ENCODE measurements at regions not wholly inside any gene's neighbourhood (a gene's known extent, or its start where the extent isn't known, plus 50 kb on each side); places are given as distances from the start of the nearest gene placed in this dataset.
"Not testable (repeated sequence)": the region's sequence is repeated elsewhere in the genome, so short reads cannot be mapped to it uniquely, and the experiment has no call there.

DNA sequence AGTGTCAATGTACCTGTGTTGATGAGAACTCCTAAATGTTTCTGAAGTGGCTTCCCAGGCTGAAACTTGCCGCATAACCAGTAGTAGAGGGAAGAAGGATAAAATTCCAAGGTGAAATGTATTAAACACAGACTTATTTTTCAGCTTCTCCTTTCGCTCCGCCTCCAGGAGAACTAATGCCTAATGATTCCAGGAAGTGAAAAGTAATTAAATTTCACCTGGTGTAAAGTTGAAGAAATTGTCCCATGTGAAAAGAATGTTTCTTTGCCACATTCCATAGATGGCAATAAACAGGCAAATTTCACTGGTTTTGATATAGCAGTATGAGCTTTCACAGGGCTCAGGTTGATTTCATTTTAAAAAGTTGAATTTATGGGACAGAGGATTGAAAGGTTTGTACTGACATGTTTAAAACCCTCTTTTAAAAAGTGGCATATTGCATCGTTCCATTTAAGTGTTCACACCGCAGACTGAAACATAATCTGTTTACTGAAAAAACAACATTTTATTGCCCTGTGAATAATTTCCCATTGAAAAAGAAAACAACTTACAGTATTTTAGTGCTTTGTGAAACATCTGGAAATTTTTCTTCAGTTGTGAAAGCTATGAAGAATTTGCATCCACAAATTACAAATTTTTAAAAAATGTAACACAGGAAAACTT lies 453.4 kb upstream of the NFE2L3 start:
- no peaks in the 10 kb centered on the region for H3K9me3 ChIP-seq
- ChIA-PET CTCF (no interaction called here), POLR2A (no interaction called here)
- no peaks in the 10 kb centered on the region for H3K36me3 Mint-ChIP-seq
- WGBS (ENCODE audit: insufficient coverage): no CpG with 5 or more reads among the region's 5 CpGs
- no peak overlapping the region for H3K27ac ChIP-seq (ENCODE audit: low read length)
- H3K4me3 Mint-ChIP-seq: no peak overlapping the region
- H3K36me3 ChIP-seq (ENCODE audit: control insufficient read depth in 2 of 2, extremely low read depth in 1 of 2, insufficient read depth in 1 of 2, low read length in 1 of 2): no peaks in the 10 kb centered on the region
- no peaks in the 10 kb centered on the region for H3K27me3 ChIP-seq (replicated peaks in 1 of 2; ENCODE audit: control insufficient read depth in 2 of 2, extremely low read depth in 1 of 2, insufficient read depth in 2 of 2, low read length in 1 of 2)
- peaks cover 4 to 14% of the 10 kb centered on the region in 2 donors for H3K27me3 Mint-ChIP-seq
- DNase-seq: no peak
- H3K27ac Mint-ChIP-seq: no peak overlapping the region
- ATAC-seq (replicated peaks in 1 of 4): no peak
- no peak overlapping the region for H3K4me3 ChIP-seq (ENCODE audit: control insufficient read depth in 1 of 2, extremely low read depth in 1 of 2, low read length in 1 of 2)
- no peaks in the 10 kb centered on the region for H3K4me1 ChIP-seq (ENCODE audit: control insufficient read depth in 1 of 2, extremely low read depth in 1 of 2, insufficient read depth in 2 of 2, low read length in 2 of 2)
- peaks cover 0 to 3% (median 0%) of the 10 kb centered on the region in 3 donors for H3K9me3 Mint-ChIP-seq
- no peaks in the 10 kb centered on the region for H3K4me1 Mint-ChIP-seq

DNA sequence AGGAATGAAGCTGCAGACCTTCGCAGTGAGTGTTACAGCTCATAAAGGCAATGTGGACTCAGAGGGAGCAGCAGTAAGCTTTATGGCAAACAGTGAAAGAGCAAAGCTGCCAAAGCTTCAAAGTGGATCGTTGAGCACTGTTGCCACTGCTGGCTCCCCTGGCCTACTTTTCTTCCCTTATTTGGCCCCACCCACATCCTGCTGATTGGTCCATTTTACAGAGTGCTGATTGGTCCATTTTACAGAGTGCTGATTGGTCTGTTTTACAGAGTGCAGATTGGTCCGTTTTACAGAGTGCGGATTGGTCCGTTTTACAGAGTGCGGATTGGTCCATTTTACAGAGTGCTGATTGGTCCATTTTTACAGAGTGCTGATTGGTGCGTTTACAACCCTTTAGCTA lies 451.9 kb upstream of the NFE2L3 start:
- not testable (repeated sequence) for H3K9me3 Mint-ChIP-seq
- H3K27me3 Mint-ChIP-seq: peaks cover 4 to 14% of the 10 kb centered on the region in 2 donors
- WGBS (ENCODE audit: insufficient coverage): 94% methylated on average over 7 of the region's 7 CpGs

DNA sequence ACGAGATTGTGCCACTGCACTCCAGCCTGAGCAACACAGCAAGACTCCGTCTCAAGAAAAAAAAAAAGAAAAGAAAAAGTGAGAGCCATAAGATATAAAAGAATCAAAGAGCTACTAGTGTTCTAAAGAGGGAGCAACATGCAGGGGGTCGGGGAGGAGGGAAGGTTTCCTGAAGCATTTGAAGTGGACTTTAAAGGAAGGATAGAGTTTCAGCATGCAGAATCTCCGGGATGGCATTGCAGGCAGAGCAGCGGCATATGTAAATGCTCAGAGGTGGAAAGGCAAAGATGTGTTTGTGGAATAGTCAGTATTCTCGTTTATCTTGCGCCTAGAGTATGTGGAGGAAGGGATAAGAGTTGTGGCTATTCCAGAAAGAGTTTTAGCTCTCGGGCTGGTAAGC lies 447.6 kb upstream of the NFE2L3 start:
- POLR2A ChIA-PET: no interaction called here
- CTCF ChIA-PET: no interaction called here
- Histone ChIP-seq H3K4me1 (ENCODE audit: control insufficient read depth in 1 of 2, extremely low read depth in 1 of 2, insufficient read depth in 2 of 2, low read length in 2 of 2) (no peaks in the 10 kb centered on the region), H3K27me3 (replicated peaks in 1 of 2; ENCODE audit: control insufficient read depth in 2 of 2, extremely low read depth in 1 of 2, insufficient read depth in 2 of 2, low read length in 1 of 2) (no peaks in the 10 kb centered on the region), H3K4me3 (ENCODE audit: control insufficient read depth in 1 of 2, extremely low read depth in 1 of 2, low read length in 1 of 2) (no peak overlapping the region), H3K9me3 (no peaks in the 10 kb centered on the region), H3K27ac (ENCODE audit: low read length) (no peak overlapping the region), H3K36me3 (ENCODE audit: control insufficient read depth in 2 of 2, extremely low read depth in 1 of 2, insufficient read depth in 1 of 2, low read length in 1 of 2) (no peaks in the 10 kb centered on the region)
- ATAC-seq (replicated peaks in 1 of 4) (no peak), DNase-seq (no peak)
- WGBS (ENCODE audit: insufficient coverage): 86% methylated on average over 7 of the region's 8 CpGs
- no peaks in the 10 kb centered on the region for H3K4me1 Mint-ChIP-seq
- no peaks in the 10 kb centered on the region for H3K36me3 Mint-ChIP-seq
- H3K27me3 Mint-ChIP-seq: peaks cover 6% of the 10 kb centered on the region in 2 donors
- H3K27ac Mint-ChIP-seq: no peak overlapping the region
- peaks cover 0 to 7% (median 5%) of the 10 kb centered on the region in 3 donors for H3K9me3 Mint-ChIP-seq
- H3K4me3 Mint-ChIP-seq: no peak overlapping the region

More for the DNA sequence above, 451.9 kb upstream of the NFE2L3 start:
- H3K4me1 ChIP-seq (ENCODE audit: control insufficient read depth in 1 of 2, extremely low read depth in 1 of 2, insufficient read depth in 2 of 2, low read length in 2 of 2); ATAC-seq (replicated peaks in 1 of 4); H3K36me3 ChIP-seq (ENCODE audit: control insufficient read depth in 2 of 2, extremely low read depth in 1 of 2, insufficient read depth in 1 of 2, low read length in 1 of 2); H3K4me3 ChIP-seq (ENCODE audit: control insufficient read depth in 1 of 2, extremely low read depth in 1 of 2, low read length in 1 of 2); DNase-seq; H3K27ac Mint-ChIP-seq; H3K9me3 ChIP-seq; H3K27ac ChIP-seq (ENCODE audit: low read length); H3K27me3 ChIP-seq (replicated peaks in 1 of 2; ENCODE audit: control insufficient read depth in 2 of 2, extremely low read depth in 1 of 2, insufficient read depth in 2 of 2, low read length in 1 of 2); H3K4me3 Mint-ChIP-seq; H3K36me3 Mint-ChIP-seq; CTCF ChIA-PET; H3K4me1 Mint-ChIP-seq; POLR2A ChIA-PET: not testable (repeated sequence)

DNA sequence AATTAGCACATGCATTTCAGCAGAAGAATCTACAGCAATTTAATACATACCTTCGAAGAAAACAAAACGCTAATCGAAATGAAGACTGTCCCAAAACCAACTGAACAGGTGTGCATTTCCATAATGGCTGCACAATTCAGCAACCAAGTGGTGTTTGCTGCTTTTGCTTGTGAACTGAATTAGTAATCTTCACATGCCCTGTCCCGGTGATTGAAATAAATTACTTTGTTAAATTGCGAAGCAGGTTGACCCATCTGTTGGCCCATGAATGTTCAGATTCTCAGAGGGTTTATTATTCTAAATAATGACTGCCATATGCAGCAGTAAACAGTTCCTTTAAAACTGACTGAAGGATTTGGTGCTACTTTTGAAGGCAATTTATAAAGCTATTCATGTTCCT lies 445.2 kb upstream of the NFE2L3 start:
- Mint-ChIP-seq H3K27ac (no peak overlapping the region), H3K27me3 (peaks cover 6 to 12% of the 10 kb centered on the region in 2 donors), H3K4me3 (no peak overlapping the region), H3K4me1 (no peaks in the 10 kb centered on the region), H3K9me3 (peaks cover 0 to 5% (median 4%) of the 10 kb centered on the region in 3 donors), H3K36me3 (no peaks in the 10 kb centered on the region)
- no peaks in the 10 kb centered on the region for H3K9me3 ChIP-seq
- no peaks in the 10 kb centered on the region for H3K4me1 ChIP-seq (ENCODE audit: control insufficient read depth in 1 of 2, extremely low read depth in 1 of 2, insufficient read depth in 2 of 2, low read length in 2 of 2)
- POLR2A ChIA-PET: no interaction called here
- H3K27ac ChIP-seq (ENCODE audit: low read length): no peak overlapping the region
- no peaks in the 10 kb centered on the region for H3K27me3 ChIP-seq (replicated peaks in 1 of 2; ENCODE audit: control insufficient read depth in 2 of 2, extremely low read depth in 1 of 2, insufficient read depth in 2 of 2, low read length in 1 of 2)
- ATAC-seq (replicated peaks in 1 of 4) (no peak), DNase-seq (no peak)
- CTCF ChIA-PET: interaction anchor here in 1 of 2 donors (0.6 kb wide), 1 partner anchor 13 kb away, joined by 3 read pairs; no protein-coding TSS in a partner anchor
- no CpG with 5 or more reads among the region's 5 CpGs for WGBS (ENCODE audit: insufficient coverage)
- H3K36me3 ChIP-seq (ENCODE audit: control insufficient read depth in 2 of 2, extremely low read depth in 1 of 2, insufficient read depth in 1 of 2, low read length in 1 of 2): no peaks in the 10 kb centered on the region
- no peak overlapping the region for H3K4me3 ChIP-seq (ENCODE audit: control insufficient read depth in 1 of 2, extremely low read depth in 1 of 2, low read length in 1 of 2)

DNA sequence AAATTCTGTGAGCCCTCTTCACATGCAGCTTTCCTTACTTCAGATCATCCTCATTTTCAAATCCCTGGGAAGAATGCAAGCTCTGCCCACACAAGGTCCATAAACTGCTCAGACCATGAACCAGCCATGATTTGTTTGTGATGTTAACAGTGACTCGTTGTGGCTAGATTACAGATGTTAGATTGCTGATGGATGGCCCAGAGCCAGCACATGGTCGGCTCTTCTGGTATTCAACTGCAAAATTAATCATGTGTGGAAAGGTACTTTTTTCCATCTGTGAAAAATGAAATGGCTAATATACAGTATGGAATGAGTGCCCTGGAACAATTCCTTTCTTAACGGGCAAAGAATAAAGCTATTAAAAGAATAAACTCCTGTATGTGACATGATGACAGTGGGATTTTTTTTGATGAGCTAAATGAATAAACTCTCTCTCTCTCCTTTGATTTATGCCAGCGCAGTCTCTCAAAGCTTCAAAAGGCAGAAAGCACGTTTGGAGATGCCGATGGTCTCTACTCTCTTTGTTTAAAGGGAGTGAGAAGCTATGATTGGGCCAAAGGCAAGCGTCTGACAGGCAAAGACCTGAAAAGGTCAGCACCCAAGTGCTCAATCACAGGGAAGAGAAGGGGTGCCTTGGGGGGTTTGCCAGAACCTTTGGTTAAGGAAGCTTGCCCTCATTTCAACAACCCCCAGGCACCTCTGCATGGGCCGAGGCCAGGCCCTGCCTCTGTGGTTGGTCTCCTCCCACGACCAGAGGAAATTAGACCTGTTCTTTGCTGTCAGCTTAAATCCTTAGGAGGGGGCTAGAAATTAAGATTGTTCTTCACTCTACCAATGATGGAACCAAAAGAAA lies 444.0 kb upstream of the NFE2L3 start:
- WGBS (ENCODE audit: insufficient coverage): 75% methylated on average over 2 of the region's 9 CpGs
- ATAC-seq (replicated peaks in 1 of 4) (no peak), DNase-seq (no peak)
- H3K27me3 Mint-ChIP-seq: peaks cover 2 to 8% of the 10 kb centered on the region in 2 donors
- no peaks in the 10 kb centered on the region for H3K4me1 Mint-ChIP-seq
- H3K4me3 Mint-ChIP-seq: no peak overlapping the region
- no peak overlapping the region for H3K4me3 ChIP-seq (ENCODE audit: control insufficient read depth in 1 of 2, extremely low read depth in 1 of 2, low read length in 1 of 2)
- H3K27ac ChIP-seq (ENCODE audit: low read length): no peak overlapping the region
- POLR2A ChIA-PET: no interaction called here
- CTCF ChIA-PET: no interaction called here
- no peaks in the 10 kb centered on the region for H3K9me3 ChIP-seq
- H3K36me3 ChIP-seq (ENCODE audit: control insufficient read depth in 2 of 2, extremely low read depth in 1 of 2, insufficient read depth in 1 of 2, low read length in 1 of 2): no peaks in the 10 kb centered on the region
- no peaks in the 10 kb centered on the region for H3K4me1 ChIP-seq (ENCODE audit: control insufficient read depth in 1 of 2, extremely low read depth in 1 of 2, insufficient read depth in 2 of 2, low read length in 2 of 2)
- H3K27me3 ChIP-seq (replicated peaks in 1 of 2; ENCODE audit: control insufficient read depth in 2 of 2, extremely low read depth in 1 of 2, insufficient read depth in 2 of 2, low read length in 1 of 2): no peaks in the 10 kb centered on the region
- H3K9me3 Mint-ChIP-seq: peaks cover 0 to 5% (median 4%) of the 10 kb centered on the region in 3 donors
- H3K36me3 Mint-ChIP-seq: no peaks in the 10 kb centered on the region
- no peak overlapping the region for H3K27ac Mint-ChIP-seq

DNA sequence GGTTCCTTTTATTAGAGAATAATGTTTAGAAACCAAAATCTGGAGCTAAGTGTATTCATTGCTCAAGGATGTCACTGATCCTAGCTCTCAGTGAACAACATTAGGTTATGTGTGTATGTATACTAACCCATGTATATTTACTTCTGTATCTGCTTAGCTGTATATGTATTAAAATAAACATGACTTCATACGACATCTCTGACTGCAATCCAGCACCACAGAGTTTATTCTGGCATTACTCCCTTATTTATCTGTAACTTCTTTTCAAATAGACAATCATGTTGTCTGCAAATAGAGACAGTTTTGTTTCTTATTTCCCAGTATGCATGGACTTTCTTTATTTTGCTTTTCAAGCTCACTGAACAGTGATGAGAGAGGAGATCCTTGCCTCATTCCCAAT lies 441.0 kb upstream of the NFE2L3 start:
- no peak overlapping the region for H3K27ac ChIP-seq (ENCODE audit: low read length)
- no peak for ATAC-seq (replicated peaks in 1 of 4)
- H3K4me1 ChIP-seq (ENCODE audit: control insufficient read depth in 1 of 2, extremely low read depth in 1 of 2, insufficient read depth in 2 of 2, low read length in 2 of 2): no peaks in the 10 kb centered on the region
- H3K36me3 ChIP-seq (ENCODE audit: control insufficient read depth in 2 of 2, extremely low read depth in 1 of 2, insufficient read depth in 1 of 2, low read length in 1 of 2): no peaks in the 10 kb centered on the region
- H3K27me3 ChIP-seq (replicated peaks in 1 of 2; ENCODE audit: control insufficient read depth in 2 of 2, extremely low read depth in 1 of 2, insufficient read depth in 2 of 2, low read length in 1 of 2): no peaks in the 10 kb centered on the region
- no peaks in the 10 kb centered on the region for H3K9me3 ChIP-seq
- no peak for DNase-seq
- no peak overlapping the region for H3K27ac Mint-ChIP-seq
- peaks cover 6 to 17% of the 10 kb centered on the region in 2 donors for H3K27me3 Mint-ChIP-seq
- CTCF ChIA-PET: no interaction called here
- no peaks in the 10 kb centered on the region for H3K4me1 Mint-ChIP-seq
- no CpG with 5 or more reads among the region's 1 CpG for WGBS (ENCODE audit: insufficient coverage)
- POLR2A ChIA-PET: no interaction called here
- no peaks in the 10 kb centered on the region for H3K36me3 Mint-ChIP-seq
- peaks cover 0 to 4% (median 3%) of the 10 kb centered on the region in 3 donors for H3K9me3 Mint-ChIP-seq
- no peak overlapping the region for H3K4me3 Mint-ChIP-seq
- no peak overlapping the region for H3K4me3 ChIP-seq (ENCODE audit: control insufficient read depth in 1 of 2, extremely low read depth in 1 of 2, low read length in 1 of 2)
